ENCODE measurements at regions not wholly inside any gene's neighbourhood (a gene's known extent, or its start where the extent isn't known, plus 50 kb on each side); places are given as distances from the start of the nearest gene placed in this dataset.

DNA sequence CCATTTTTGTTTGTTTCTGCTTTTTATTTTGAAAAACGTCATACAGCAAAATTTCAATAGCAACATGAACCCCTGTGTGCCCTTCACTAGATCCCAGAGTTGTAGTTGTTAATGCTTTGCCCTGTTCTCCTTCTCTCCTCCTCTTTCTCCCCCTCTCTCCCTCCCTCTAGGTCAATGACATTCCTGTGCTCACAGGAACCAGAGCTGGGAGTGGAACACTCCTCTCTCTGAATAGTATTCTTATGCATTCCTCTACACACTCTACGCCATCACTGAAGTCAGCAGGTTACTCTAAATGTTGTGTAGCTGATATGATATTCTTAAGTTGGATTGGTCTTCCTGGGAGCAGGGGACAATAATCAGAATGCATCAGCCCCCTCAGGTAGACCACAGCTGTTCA is 243.4 kb downstream of the SYK start:
- Histone ChIP-seq H3K4me3 (no peak overlapping the region), H3K4me1 (peaks cover 0 to 4% (median 0%) of the 10 kb centered on the region in 6 donors), H3K27ac (no peak overlapping the region), H3K36me3 (no peaks in the 10 kb centered on the region), H3K27me3 (replicated peaks in 1 of 7) (peaks cover 0 to 45% (median 0%) of the 10 kb centered on the region in 7 donors), H3K9me3 (no peaks in the 10 kb centered on the region)
- TF ChIP-seq POLR2AphosphoS5 (IDR thresholded peaks at IDR 0.05) (no peak), POLR2A (IDR thresholded peaks at IDR 0.05) (no peak)
- TF ChIP-seq, protein P1, sequence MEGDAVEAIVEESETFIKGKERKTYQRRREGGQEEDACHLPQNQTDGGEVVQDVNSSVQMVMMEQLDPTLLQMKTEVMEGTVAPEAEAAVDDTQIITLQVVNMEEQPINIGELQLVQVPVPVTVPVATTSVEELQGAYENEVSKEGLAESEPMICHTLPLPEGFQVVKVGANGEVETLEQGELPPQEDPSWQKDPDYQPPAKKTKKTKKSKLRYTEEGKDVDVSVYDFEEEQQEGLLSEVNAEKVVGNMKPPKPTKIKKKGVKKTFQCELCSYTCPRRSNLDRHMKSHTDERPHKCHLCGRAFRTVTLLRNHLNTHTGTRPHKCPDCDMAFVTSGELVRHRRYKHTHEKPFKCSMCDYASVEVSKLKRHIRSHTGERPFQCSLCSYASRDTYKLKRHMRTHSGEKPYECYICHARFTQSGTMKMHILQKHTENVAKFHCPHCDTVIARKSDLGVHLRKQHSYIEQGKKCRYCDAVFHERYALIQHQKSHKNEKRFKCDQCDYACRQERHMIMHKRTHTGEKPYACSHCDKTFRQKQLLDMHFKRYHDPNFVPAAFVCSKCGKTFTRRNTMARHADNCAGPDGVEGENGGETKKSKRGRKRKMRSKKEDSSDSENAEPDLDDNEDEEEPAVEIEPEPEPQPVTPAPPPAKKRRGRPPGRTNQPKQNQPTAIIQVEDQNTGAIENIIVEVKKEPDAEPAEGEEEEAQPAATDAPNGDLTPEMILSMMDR (IDR thresholded peaks at IDR 0.05 in 8 of 11, conservative IDR thresholded peaks at IDR 0.05 in 3 of 11): no peak
- DNase-seq: no peak
- intact Hi-C loops (cut with DNase I; ENCODE audit: low total_unique reads): no loop called here
- 79 to 89% (median 85%) methylated on average over 2 of the region's 2 CpGs for WGBS, 5 donors

DNA sequence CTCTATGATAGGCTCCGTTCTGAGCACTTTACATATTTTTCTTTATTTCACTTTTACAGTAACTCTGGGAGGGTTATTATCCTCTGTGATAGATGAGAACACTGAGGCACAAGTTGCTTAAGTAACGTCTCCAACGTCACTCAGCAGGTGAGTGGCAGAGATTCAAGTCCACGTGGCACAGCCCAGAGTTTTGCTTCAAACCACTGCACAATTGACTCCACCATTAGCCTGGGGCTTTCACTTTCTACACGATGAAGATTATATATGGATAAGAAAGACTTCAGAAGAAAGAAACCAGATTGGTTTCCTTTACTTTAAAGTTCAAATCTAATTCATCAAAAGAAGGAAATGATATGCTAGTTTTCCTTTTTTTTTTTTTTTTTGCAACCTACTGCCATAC is 245.9 kb downstream of the SYK start:
- Histone ChIP-seq H3K27me3 (replicated peaks in 1 of 7) (peaks cover 0 to 45% (median 0%) of the 10 kb centered on the region in 7 donors), H3K9me3 (no peaks in the 10 kb centered on the region), H3K4me1 (peaks cover 0 to 4% (median 0%) of the 10 kb centered on the region in 6 donors), H3K4me3 (no peak overlapping the region), H3K27ac (no peak overlapping the region), H3K36me3 (no peaks in the 10 kb centered on the region)
- intact Hi-C loops (cut with DNase I; ENCODE audit: low total_unique reads): no loop called here
- TF ChIP-seq POLR2AphosphoS5 (IDR thresholded peaks at IDR 0.05): no peak
- no peak for TF ChIP-seq POLR2A (IDR thresholded peaks at IDR 0.05)
- TF ChIP-seq, protein P1 (IDR thresholded peaks at IDR 0.05 in 8 of 11, conservative IDR thresholded peaks at IDR 0.05 in 3 of 11): no peak
- no peak for DNase-seq
- WGBS, 5 donors: 29 to 39% (median 30%) methylated on average over 5 of the region's 5 CpGs

DNA sequence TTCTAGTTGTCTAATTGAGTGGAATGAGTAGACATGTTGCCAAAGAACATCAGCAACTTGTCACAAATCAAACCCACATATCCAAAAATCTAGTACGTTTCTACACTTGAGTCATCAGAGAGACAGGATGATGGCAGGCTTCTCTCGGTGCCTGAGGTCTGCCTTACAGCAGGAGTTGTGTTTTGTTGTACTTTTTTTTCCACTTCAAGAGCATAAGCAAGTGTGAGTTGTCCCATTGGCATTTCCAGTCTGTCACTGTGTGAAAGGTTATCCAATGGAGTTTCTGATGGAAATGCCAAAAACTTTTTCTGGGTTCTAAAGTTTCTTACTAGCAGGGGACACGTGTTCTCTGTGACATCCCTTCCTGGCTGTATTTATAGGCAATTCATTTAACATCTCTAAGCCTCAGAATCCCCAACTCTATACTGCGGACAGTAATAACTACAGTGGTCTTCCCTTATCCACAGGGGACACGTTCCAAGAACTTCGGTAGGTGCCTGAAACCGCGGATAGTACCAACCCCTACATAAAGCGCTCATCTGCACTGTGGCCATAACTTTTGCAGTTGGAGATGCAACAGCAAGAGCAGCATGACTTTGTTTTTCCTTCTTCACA is 246.5 kb downstream of the SYK start:
- Histone ChIP-seq H3K9me3 (no peaks in the 10 kb centered on the region), H3K27me3 (replicated peaks in 1 of 7) (peaks cover 0 to 45% (median 0%) of the 10 kb centered on the region in 7 donors), H3K36me3 (no peaks in the 10 kb centered on the region), H3K27ac (no peak overlapping the region), H3K4me1 (peaks cover 0 to 4% (median 0%) of the 10 kb centered on the region in 6 donors), H3K4me3 (no peak overlapping the region)
- intact Hi-C loops (cut with DNase I; ENCODE audit: low total_unique reads): no loop called here
- WGBS, 5 donors: 74 to 82% (median 76%) methylated on average over 9 of the region's 9 CpGs
- DNase-seq: no peak
- TF ChIP-seq POLR2AphosphoS5 (IDR thresholded peaks at IDR 0.05) (no peak), POLR2A (IDR thresholded peaks at IDR 0.05) (no peak)
- TF ChIP-seq, protein P1 (IDR thresholded peaks at IDR 0.05 in 8 of 11, conservative IDR thresholded peaks at IDR 0.05 in 3 of 11): no peak

DNA sequence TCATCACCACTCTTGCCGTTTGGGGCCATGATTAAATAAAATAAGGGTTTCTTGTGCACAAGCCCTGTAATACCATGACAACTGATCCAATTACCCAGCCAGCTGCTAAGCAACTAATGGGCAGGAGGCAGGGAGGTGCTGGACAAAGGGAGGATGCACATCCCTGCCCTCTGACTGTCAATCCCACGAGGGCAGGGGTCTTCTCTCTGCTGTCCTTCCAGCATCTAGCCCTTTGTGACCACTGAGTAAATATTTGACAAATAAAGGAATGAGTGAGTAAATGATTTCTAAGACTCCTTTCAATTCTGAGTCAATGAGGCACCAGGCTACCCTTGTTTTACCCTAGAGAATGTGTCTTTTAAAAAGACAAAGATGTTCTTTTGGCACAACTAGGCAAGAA is 247.1 kb downstream of the SYK start:
- Histone ChIP-seq H3K4me3 (no peak overlapping the region), H3K36me3 (no peaks in the 10 kb centered on the region), H3K27ac (no peak overlapping the region), H3K9me3 (no peaks in the 10 kb centered on the region), H3K27me3 (replicated peaks in 1 of 7) (peaks cover 0 to 38% (median 0%) of the 10 kb centered on the region in 7 donors), H3K4me1 (peaks cover 0 to 4% (median 0%) of the 10 kb centered on the region in 6 donors)
- DNase-seq: no peak
- intact Hi-C loops (cut with DNase I; ENCODE audit: low total_unique reads): no loop called here
- TF ChIP-seq POLR2A (IDR thresholded peaks at IDR 0.05) (no peak), POLR2AphosphoS5 (IDR thresholded peaks at IDR 0.05) (no peak)
- TF ChIP-seq, protein P1 (IDR thresholded peaks at IDR 0.05 in 8 of 11, conservative IDR thresholded peaks at IDR 0.05 in 3 of 11): no peak
- 62 to 78% (median 73%) methylated on average over 2 of the region's 2 CpGs for WGBS, 5 donors
